Lung (tissue), 11 donors: ENCODE measurements at regions not wholly inside any gene's neighbourhood (a gene's known extent, or its start where the extent isn't known, plus 50 kb on each side); places are given as distances from the start of the nearest gene placed in this dataset.

Experiments used
- ATAC-seq: fragments of 200-7000 bp; cut with Tn5 transposase; one replicate; pipeline ENCODE4 v1.9.1; 2020; ENCODE audit warnings: moderate number of reproducible peaks; ENCODE audit not compliant: insufficient read depth, low FRiP score
- DNase-seq, 3 donors: peaks; one replicate each; pipeline ENCODE4 v3.0.0-alpha.2; 2013 to 2017
- H3K27ac ChIP-seq, 2 donors: one replicate each; pipeline ENCODE4 v1.5.1; 2013; ENCODE audit warnings: mild to moderate bottlenecking in 2 of 2, moderate library complexity in 2 of 2, control low read depth in 1 of 2, inconsistent platforms in 1 of 2, low read depth in 1 of 2, low read length in 1 of 2
- H3K27me3 ChIP-seq, 3 donors: one replicate each; pipeline ENCODE4 v1.5.1; 2013; ENCODE audit warnings: low read length in 2 of 3; ENCODE audit not compliant: control insufficient read depth in 3 of 3, insufficient read depth in 3 of 3
- H3K36me3 ChIP-seq, 4 donors: one replicate each; pipeline ENCODE4 v1.5.1; 2013; ENCODE audit warnings: low read length in 4 of 4, mild to moderate bottlenecking in 1 of 4, moderate library complexity in 1 of 4; ENCODE audit not compliant: control insufficient read depth in 4 of 4, insufficient read depth in 4 of 4
- H3K4me1 ChIP-seq, 5 donors: one replicate each; pipeline ENCODE4 v1.5.1; 2013; ENCODE audit warnings: low read length in 5 of 5, mild to moderate bottlenecking in 2 of 5, moderate library complexity in 1 of 5; ENCODE audit not compliant: control insufficient read depth in 5 of 5, insufficient read depth in 5 of 5
- H3K4me3 ChIP-seq: one replicate; pipeline ENCODE4 v1.5.1; 2013; ENCODE audit warnings: mild to moderate bottlenecking, control low read depth, moderate library complexity
- H3K9ac ChIP-seq, 2 donors: one replicate each; pipeline ENCODE4 v1.5.1; 2013; ENCODE audit warnings: low read length in 2 of 2, control low read depth in 1 of 2; ENCODE audit not compliant: insufficient read depth in 1 of 2
- H3K9me3 ChIP-seq, 4 donors: one replicate each; pipeline ENCODE4 v1.5.1; 2013; ENCODE audit warnings: low read length in 3 of 4, mild to moderate bottlenecking in 1 of 4, moderate library complexity in 1 of 4; ENCODE audit not compliant: control insufficient read depth in 4 of 4, insufficient read depth in 3 of 4
- WGBS, 2 donors: extraction: QIAGEN DNeasy Blood & Tissue Kit; methylation state at CpG; one replicate each; pipeline ENCODE4 v1.1.7; 2013; 5-methylcytosine and 5-hydroxymethylcytosine counted together
- TF ChIP-seq, protein P1 (sequence below): IDR thresholded peaks from 2 replicates; pipeline ENCODE4 v1.5.1; 2012; ENCODE audit warnings: mild to moderate bottlenecking; ENCODE audit errors: control extremely low read depth, extremely low read depth
- donor health status: control.
- donor health status: control.
- donor health status: Bipolar disorder and iron deficiency.
- donor health status: healthy.
- donor health status: DM: yes; HTN: yes; CAD: no.

DNA sequence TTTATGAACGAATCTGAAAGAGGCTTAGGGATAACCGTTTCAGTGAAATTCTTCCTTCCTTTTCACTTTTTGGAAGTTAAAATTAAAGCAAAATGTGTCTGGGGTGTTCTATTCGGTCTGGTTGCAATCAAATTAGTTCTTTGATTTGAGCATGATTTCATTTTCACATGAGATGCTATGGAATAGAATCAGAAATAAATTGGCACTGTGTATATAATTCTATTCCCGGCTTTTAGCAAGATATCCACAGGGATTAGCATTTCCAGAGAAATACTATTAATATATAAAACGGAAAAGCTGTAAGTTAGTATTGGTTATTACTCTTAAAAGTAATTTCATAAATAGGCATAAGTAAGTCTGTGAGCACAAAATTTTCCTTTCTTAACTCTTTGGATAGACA is 1676.8 kb upstream of the PCDH7 start:
- no peaks in the 10 kb centered on the region for H3K27me3 ChIP-seq
- peaks cover 0 to 3% (median 0%) of the 10 kb centered on the region in 4 donors for H3K9me3 ChIP-seq
- no peaks in the 10 kb centered on the region for H3K36me3 ChIP-seq
- 79 to 81% methylated on average over 5 of the region's 5 CpGs for WGBS, 2 donors
- no peak for ATAC-seq
- no peak for DNase-seq
- H3K9ac ChIP-seq: no peak overlapping the region
- H3K4me3 ChIP-seq: no peak overlapping the region
- no peaks in the 10 kb centered on the region for H3K4me1 ChIP-seq
- TF ChIP-seq, protein P1, sequence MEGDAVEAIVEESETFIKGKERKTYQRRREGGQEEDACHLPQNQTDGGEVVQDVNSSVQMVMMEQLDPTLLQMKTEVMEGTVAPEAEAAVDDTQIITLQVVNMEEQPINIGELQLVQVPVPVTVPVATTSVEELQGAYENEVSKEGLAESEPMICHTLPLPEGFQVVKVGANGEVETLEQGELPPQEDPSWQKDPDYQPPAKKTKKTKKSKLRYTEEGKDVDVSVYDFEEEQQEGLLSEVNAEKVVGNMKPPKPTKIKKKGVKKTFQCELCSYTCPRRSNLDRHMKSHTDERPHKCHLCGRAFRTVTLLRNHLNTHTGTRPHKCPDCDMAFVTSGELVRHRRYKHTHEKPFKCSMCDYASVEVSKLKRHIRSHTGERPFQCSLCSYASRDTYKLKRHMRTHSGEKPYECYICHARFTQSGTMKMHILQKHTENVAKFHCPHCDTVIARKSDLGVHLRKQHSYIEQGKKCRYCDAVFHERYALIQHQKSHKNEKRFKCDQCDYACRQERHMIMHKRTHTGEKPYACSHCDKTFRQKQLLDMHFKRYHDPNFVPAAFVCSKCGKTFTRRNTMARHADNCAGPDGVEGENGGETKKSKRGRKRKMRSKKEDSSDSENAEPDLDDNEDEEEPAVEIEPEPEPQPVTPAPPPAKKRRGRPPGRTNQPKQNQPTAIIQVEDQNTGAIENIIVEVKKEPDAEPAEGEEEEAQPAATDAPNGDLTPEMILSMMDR: no peak
- no peak overlapping the region for H3K27ac ChIP-seq

DNA sequence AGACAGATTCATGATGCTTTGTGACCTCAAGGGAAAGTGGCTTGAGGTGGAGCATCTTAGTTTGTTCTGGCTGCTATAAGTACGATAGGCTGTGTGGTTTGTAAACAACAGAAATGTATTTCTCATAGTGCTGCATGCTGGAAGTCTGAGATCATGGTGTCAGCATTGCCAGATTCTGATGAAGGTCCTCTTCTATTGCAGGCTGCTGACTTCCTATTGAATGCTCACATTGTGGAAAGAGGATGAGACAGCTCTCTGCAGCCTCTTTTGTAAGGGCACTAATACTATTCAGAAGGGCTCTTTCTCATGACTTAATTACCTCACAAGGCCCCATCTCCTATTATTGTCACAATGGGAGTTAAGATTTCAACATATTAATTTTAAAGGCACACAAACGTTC is 1674.0 kb upstream of the PCDH7 start:
- Histone ChIP-seq H3K27ac (no peak overlapping the region), H3K9ac (no peak overlapping the region), H3K27me3 (no peaks in the 10 kb centered on the region), H3K4me1 (no peaks in the 10 kb centered on the region), H3K36me3 (no peaks in the 10 kb centered on the region), H3K9me3 (peaks cover 0 to 3% (median 0%) of the 10 kb centered on the region in 4 donors), H3K4me3 (no peak overlapping the region)
- TF ChIP-seq, protein P1: no peak
- 40 to 57% methylated on average over 2 of the region's 2 CpGs for WGBS, 2 donors
- ATAC-seq (no peak), DNase-seq (no peak)

DNA sequence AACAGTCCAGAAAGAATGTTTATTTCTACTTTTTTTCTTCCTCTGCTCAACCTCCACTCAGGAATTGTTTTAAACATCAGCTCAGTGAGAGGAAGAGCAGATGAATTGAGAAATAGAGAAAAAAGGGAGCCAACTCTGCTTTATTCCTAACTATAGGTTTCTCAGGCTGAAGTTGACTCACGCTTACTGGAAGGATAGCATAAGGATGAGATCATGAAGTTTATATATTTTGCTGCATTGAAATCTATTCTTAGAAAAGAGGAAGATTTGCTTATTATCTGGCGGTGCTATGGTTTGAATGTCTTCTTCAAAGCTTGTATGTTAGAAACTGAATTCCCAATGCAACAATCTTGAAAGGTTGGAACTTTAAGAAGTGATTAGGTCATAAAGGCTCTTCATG is 1673.4 kb upstream of the PCDH7 start:
- H3K4me1 ChIP-seq: no peaks in the 10 kb centered on the region
- TF ChIP-seq, protein P1: no peak
- no peak overlapping the region for H3K27ac ChIP-seq
- peaks cover 0 to 3% (median 0%) of the 10 kb centered on the region in 4 donors for H3K9me3 ChIP-seq
- H3K36me3 ChIP-seq: no peaks in the 10 kb centered on the region
- no peak for ATAC-seq
- H3K9ac ChIP-seq: no peak overlapping the region
- WGBS, 2 donors: 87 to 93% methylated on average over 2 of the region's 2 CpGs
- H3K27me3 ChIP-seq: no peaks in the 10 kb centered on the region
- DNase-seq: no peak
- H3K4me3 ChIP-seq: no peak overlapping the region

DNA sequence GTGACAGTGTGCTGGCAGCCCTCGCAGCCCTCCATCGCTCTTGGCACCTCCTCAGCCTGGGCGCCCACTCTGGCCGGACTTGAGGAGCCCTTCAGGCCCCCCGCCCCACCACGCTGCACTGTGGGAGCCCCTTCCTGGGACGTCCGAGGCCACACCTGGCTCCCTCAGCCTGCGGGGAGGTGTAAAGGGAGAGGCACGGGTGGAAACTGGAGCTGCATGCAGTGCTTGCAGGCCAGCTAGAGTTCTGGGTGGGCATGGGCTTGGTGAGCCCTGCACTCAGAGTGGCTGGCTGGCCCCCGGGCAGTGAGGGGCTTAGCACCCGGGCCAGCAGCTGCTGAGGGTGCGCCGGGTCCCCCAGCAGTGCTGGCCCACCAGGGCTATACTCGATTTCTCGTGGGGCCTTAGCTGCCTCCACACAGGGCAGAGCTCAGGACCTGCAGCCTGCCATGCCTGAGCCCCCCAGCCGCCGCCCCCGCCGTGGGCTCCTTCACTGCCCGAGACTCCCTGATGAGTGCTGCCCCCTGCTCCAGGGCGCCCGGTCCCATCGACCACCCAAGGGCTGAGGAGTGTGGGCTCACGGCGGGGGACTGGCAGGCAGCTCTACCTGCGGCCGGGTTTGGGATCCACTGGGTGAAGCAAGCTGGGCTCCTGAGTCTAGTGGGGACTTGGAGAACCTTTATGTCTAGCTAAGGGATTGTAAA is 1672.7 kb upstream of the PCDH7 start:
- Histone ChIP-seq H3K36me3 (no peaks in the 10 kb centered on the region), H3K27me3 (no peaks in the 10 kb centered on the region), H3K9ac (no peak overlapping the region), H3K4me1 (no peaks in the 10 kb centered on the region), H3K27ac (no peak overlapping the region), H3K9me3 (peaks cover 0 to 3% (median 0%) of the 10 kb centered on the region in 4 donors), H3K4me3 (no peak overlapping the region)
- TF ChIP-seq, protein P1: no peak
- WGBS, 2 donors: 92 to 95% methylated on average over 28 of the region's 28 CpGs
- no peak for ATAC-seq
- no peak for DNase-seq
